ENCODE measurements at regions not wholly inside any gene's neighbourhood (a gene's known extent, or its start where the extent isn't known, plus 50 kb on each side); places are given as distances from the start of the nearest gene placed in this dataset.

- DNase-seq (ENCODE audit: low read depth) = peak; percentile 66
These were observed 64.9 kb downstream of the MCFD2 start for GRCh38 chr2:46850742-46851141.

- DNase-seq (ENCODE audit: low read depth) = no peak
These were observed 65.7 kb downstream of the MCFD2 start for GRCh38 chr2:46849721-46850556.

- DNase-seq (ENCODE audit: low read depth) = no peak
These were observed 66.4 kb downstream of the MCFD2 start for GRCh38 chr2:46849046-46849715.

- no peak for DNase-seq (ENCODE audit: low read depth)
These were observed 67.2 kb downstream of the MCFD2 start for GRCh38 chr2:46848447-46848846.

- peak; percentile 73 for DNase-seq (ENCODE audit: low read depth)
These were observed 67.7 kb downstream of the MCFD2 start for GRCh38 chr2:46847726-46848412.

GRCh38 chr2:46847185-46847710, 68.4 kb downstream of the MCFD2 start:
- peak; percentile 74 for DNase-seq (ENCODE audit: low read depth)

- DNase-seq (ENCODE audit: low read depth) = no peak
These were observed 69.1 kb downstream of the MCFD2 start for GRCh38 chr2:46846536-46846935.

GRCh38 chr2:46845542-46846486, 69.8 kb downstream of the MCFD2 start:
- DNase-seq (ENCODE audit: low read depth) = no peak

GRCh38 chr2:46844443-46844842, 71.2 kb downstream of the MCFD2 start:
- DNase-seq (ENCODE audit: low read depth) = no peak

GRCh38 chr2:46844034-46844433, 71.6 kb downstream of the MCFD2 start:
- no peak for DNase-seq (ENCODE audit: low read depth)

- DNase-seq (ENCODE audit: low read depth) = no peak
These were observed 72.3 kb downstream of the MCFD2 start for GRCh38 chr2:46843316-46843715.

- no peak for DNase-seq (ENCODE audit: low read depth)
These were observed 72.7 kb downstream of the MCFD2 start for GRCh38 chr2:46842876-46843275.

- DNase-seq (ENCODE audit: low read depth) = no peak
These were observed 74.0 kb downstream of the MCFD2 start for GRCh38 chr2:46841621-46842020.

GRCh38 chr2:46839045-46839444, 76.6 kb downstream of the MCFD2 start:
- no peak for DNase-seq (ENCODE audit: low read depth)

- DNase-seq (ENCODE audit: low read depth) = no peak
These were observed 77.9 kb downstream of the MCFD2 start for GRCh38 chr2:46837704-46838103.

GRCh38 chr2:46837112-46837454, 78.5 kb downstream of the MCFD2 start:
- DNase-seq (ENCODE audit: low read depth) = no peak

- DNase-seq (ENCODE audit: low read depth) = peak; percentile 54
These were observed 79.1 kb downstream of the MCFD2 start for GRCh38 chr2:46836295-46837111.

- DNase-seq (ENCODE audit: low read depth) = no peak
These were observed 80.1 kb downstream of the MCFD2 start for GRCh38 chr2:46835520-46835919.

- peak; percentile 18 for DNase-seq (ENCODE audit: low read depth)
These were observed 83.1 kb downstream of the MCFD2 start for GRCh38 chr2:46832543-46832942.

- DNase-seq (ENCODE audit: low read depth) = no peak
These were observed 83.7 kb downstream of the MCFD2 start for GRCh38 chr2:46831869-46832265.

Measured in ELR (cell line).